Erythroblast (primary cell): ENCODE measurements at regions not wholly inside any gene's neighbourhood (a gene's known extent, or its start where the extent isn't known, plus 50 kb on each side); places are given as distances from the start of the nearest gene placed in this dataset.

Experiments used
- GATA1 ChIP-seq: IDR thresholded peaks from 2 replicates; pipeline ENCODE4 v1.6.1; 2011; ENCODE audit warnings: low read depth, mild to moderate bottlenecking, control low read depth, low read length, moderate library complexity
- POLR2A ChIP-seq: IDR thresholded peaks from 2 replicates; pipeline ENCODE4 v1.6.1; 2011; ENCODE audit warnings: mild to moderate bottlenecking, low read length

GRCh38 chr10:121137533-121137932 lies 286.4 kb downstream of the WDR11 start:
- TF ChIP-seq POLR2A (no peak), GATA1 (no peak)
